HepG2 (cell line): ENCODE measurements at regions not wholly inside any gene's neighbourhood (a gene's known extent, or its start where the extent isn't known, plus 50 kb on each side); places are given as distances from the start of the nearest gene placed in this dataset.

Experiments
- ATAC-seq: fragments of 200-7000 bp; cut with Tn5 transposase; 3 replicates; pipeline ENCODE4 v1.9.1; 2020; ENCODE audit warnings: mild to moderate bottlenecking, moderate library complexity
- BruUV-seq: library from RNA; stranded (reverse); fragments of 400-500 nt; replicated peaks from 2 replicates; lab custom pipeline; 2021; lab: Mats Ljungman, UMichigan
- CTCF ChIA-PET: fragments of 300-600 bp; formaldehyde crosslinking; extraction: SDS; loops from one replicate; lab custom pipeline; 2021; ENCODE audit warnings: low total read pairs, inconsistent platforms, low intra/inter-chr PET ratio; lab: Yijun Ruan, JAX
- POLR2A ChIA-PET: fragments of 350-600 bp; sonication (Branson Sonifier 250); formaldehyde crosslinking; loops from one replicate; lab custom pipeline; 2020; ENCODE audit warnings: antibody characterized with exemption, inconsistent platforms; lab: Yijun Ruan, JAX
- DNase-seq: peaks from one replicate; pipeline ENCODE4 v3.0.0-alpha.2; 2015; ENCODE audit warnings: low spot score
- FAIRE-seq: peaks from 3 replicates; lab custom pipeline; 2011; peaks lifted over from hg19 to GRCh38; lab: Jason Lieb, UNC
- H2AFZ ChIP-seq: one replicate; pipeline ENCODE4 v1.6.1; 2011; ENCODE audit warnings: low read length, inconsistent platforms
- H3K27ac ChIP-seq: fragments of 300-600 bp; 3 replicates; pipeline ENCODE4 v1.8.0; 2011; ENCODE audit warnings: mixed run types, mild to moderate bottlenecking, mixed read lengths, low read length, inconsistent platforms; ENCODE audit not compliant: insufficient read depth; ENCODE audit errors: extremely low read length
- H3K27me3 ChIP-seq, 2 experiments: fragments of 200-600 bp in 1 of 2; 2 replicates in 1 of 2; 3 replicates in 1 of 2; pipeline versions ENCODE4 v1.6.0 to v1.8.0; 2011; ENCODE audit warnings: low read length in 2 of 2, mild to moderate bottlenecking in 2 of 2, moderate library complexity in 2 of 2, inconsistent platforms in 1 of 2; ENCODE audit not compliant: insufficient read depth in 2 of 2, control insufficient read depth in 1 of 2
- H3K36me3 ChIP-seq, 2 experiments: fragments of 200-600 bp in 1 of 2; replicated peaks in 1 of 2; 2 replicates in 1 of 2; 3 replicates in 1 of 2; pipeline versions ENCODE4 v1.5.1 to v1.8.0; 2011; ENCODE audit warnings: low read length in 2 of 2, inconsistent platforms in 1 of 2; ENCODE audit not compliant: insufficient read depth in 2 of 2, control insufficient read depth in 1 of 2
- H3K4me1 ChIP-seq: 2 replicates; pipeline ENCODE4 v1.5.1; 2012; ENCODE audit warnings: low read length, inconsistent platforms; ENCODE audit not compliant: insufficient read depth
- H3K4me2 ChIP-seq: 2 replicates; pipeline ENCODE4 v1.6.0; 2011; ENCODE audit warnings: low read depth, low read length, inconsistent platforms
- H3K4me3 ChIP-seq, 3 experiments: fragments of 200-600 bp in 1 of 3; sonication (generic), shearing (Covaris generic) in 1 of 3; replicated peaks in 1 of 3; 2 replicates each; pipeline ENCODE4 v1.5.1; 2011 to 2016; ENCODE audit warnings: low read length in 3 of 3, inconsistent platforms in 2 of 3, low read depth in 2 of 3, mild to moderate bottlenecking in 2 of 3, control low read depth in 1 of 3, mixed read lengths in 1 of 3; ENCODE audit not compliant: insufficient read depth in 1 of 3
- H3K79me2 ChIP-seq: one replicate; pipeline ENCODE4 v1.6.1; 2011; ENCODE audit warnings: low read length, inconsistent platforms; ENCODE audit not compliant: insufficient read depth
- H3K9ac ChIP-seq: 2 replicates; pipeline ENCODE4 v1.6.0; 2011; ENCODE audit warnings: mild to moderate bottlenecking, low read depth, low read length, inconsistent platforms; ENCODE audit not compliant: insufficient read depth
- H3K9me3 ChIP-seq: 2 replicates; pipeline ENCODE4 v1.5.1; 2012; ENCODE audit warnings: mild to moderate bottlenecking, low read length
- H4K20me1 ChIP-seq: 2 replicates; pipeline ENCODE4 v1.6.0; 2011; ENCODE audit warnings: inconsistent platforms, mild to moderate bottlenecking, low read length, moderate library complexity; ENCODE audit not compliant: insufficient read depth
- GABPA ChIP-seq, 2 experiments: IDR thresholded peaks; 2 replicates each; pipeline ENCODE4 v1.6.1; 2011 to 2016; ENCODE audit warnings: low read depth in 2 of 2, low read length in 1 of 2, missing biosample characterization in 1 of 2, missing genetic modification characterization in 1 of 2
- GLI4 ChIP-seq: sonication (generic); formaldehyde crosslinking; IDR thresholded peaks from 2 replicates; pipeline ENCODE4 v1.5.1; 2020; ENCODE audit warnings: missing genetic modification reagents, mild to moderate bottlenecking, moderate library complexity, borderline replicate concordance
- IKZF4 ChIP-seq: sonication (generic); formaldehyde crosslinking; IDR thresholded peaks from 2 replicates; pipeline ENCODE4 v1.5.1; 2020; ENCODE audit warnings: borderline replicate concordance, mild to moderate bottlenecking, low read depth, missing genetic modification reagents; ENCODE audit errors: not compliant biosample characterization
- KDM4B ChIP-seq: sonication (generic); formaldehyde crosslinking; IDR thresholded peaks from 2 replicates; pipeline ENCODE4 v1.4.0; 2020; ENCODE audit warnings: missing genetic modification reagents
- KLF12 ChIP-seq: sonication (generic); formaldehyde crosslinking; IDR thresholded peaks from 2 replicates; pipeline ENCODE4 v1.4.0; 2020; ENCODE audit warnings: missing genetic modification reagents, borderline replicate concordance
- NCOA1 ChIP-seq: sonication (generic); formaldehyde crosslinking; IDR thresholded peaks from 2 replicates; pipeline ENCODE4 v1.9.0; 2021; ENCODE audit warnings: missing genetic modification reagents
- SP5 ChIP-seq: IDR thresholded peaks from 2 replicates; pipeline ENCODE4 v1.6.1; 2016; ENCODE audit warnings: low read depth, borderline replicate concordance
- SYNCRIP ChIP-seq: fragments of 200-400 bp; formaldehyde crosslinking; IDR thresholded peaks from 2 replicates; pipeline ENCODE4 v1.6.1; 2018; ENCODE audit warnings: mild to moderate bottlenecking, low read depth, low read length; ENCODE audit not compliant: insufficient read depth
- TCF7 ChIP-seq: sonication (generic); IDR thresholded peaks from 2 replicates; pipeline ENCODE4 v1.6.1; 2016; ENCODE audit warnings: antibody characterized with exemption, low read depth
- ZNF460 ChIP-seq: sonication (generic); formaldehyde crosslinking; IDR thresholded peaks from 2 replicates; pipeline ENCODE4 v1.5.1; 2020; ENCODE audit warnings: missing genetic modification reagents, mild to moderate bottlenecking, borderline replicate concordance
- ZNF501 ChIP-seq: sonication (generic); formaldehyde crosslinking; IDR thresholded peaks from 2 replicates; pipeline ENCODE4 v1.5.1; 2020; ENCODE audit warnings: mild to moderate bottlenecking, moderate library complexity, missing genetic modification reagents
- ZNF552 ChIP-seq: sonication (generic); formaldehyde crosslinking; IDR thresholded peaks from 2 replicates; pipeline ENCODE4 v1.9.0; 2022; ENCODE audit warnings: missing genetic modification reagents, mild to moderate bottlenecking, borderline replicate concordance
- in situ Hi-C: cut with HindIII; loops from 2 replicates; pipeline ENCODE4 v1.10.0; 2017; ENCODE audit warnings: low pct_unique_long_range_greater_than_20kb; ENCODE audit not compliant: extremely low pct_ligation_motif_present
- intact Hi-C: fragments of 100-400 bp; cut with micrococcal nuclease; formaldehyde crosslinking; loops from one replicate; pipeline ENCODE4 v1.10.0; 2022; ENCODE audit not compliant: unreplicated experiment
- TF ChIP-seq, protein P1 (sequence below): sonication (generic); formaldehyde crosslinking; IDR thresholded peaks from 2 replicates; pipeline ENCODE4 v1.4.0; 2020; ENCODE audit warnings: mild to moderate bottlenecking, missing genetic modification reagents
- TF ChIP-seq, protein P2 (sequence below): sonication (generic); formaldehyde crosslinking; IDR thresholded peaks from 2 replicates; pipeline ENCODE4 v1.9.0; 2022; ENCODE audit warnings: missing genetic modification reagents, mild to moderate bottlenecking, borderline replicate concordance
- TF ChIP-seq, protein P3 (sequence below): IDR thresholded peaks from 2 replicates; pipeline ENCODE4 v1.6.1; 2012; ENCODE audit warnings: low read depth, low read length, improper control_type of control experiment
- TF ChIP-seq, protein P4 (sequence below): IDR thresholded peaks from 2 replicates; pipeline ENCODE4 v1.6.1; 2016; ENCODE audit warnings: missing biosample characterization, missing genetic modification reagents, low read depth

DNA sequence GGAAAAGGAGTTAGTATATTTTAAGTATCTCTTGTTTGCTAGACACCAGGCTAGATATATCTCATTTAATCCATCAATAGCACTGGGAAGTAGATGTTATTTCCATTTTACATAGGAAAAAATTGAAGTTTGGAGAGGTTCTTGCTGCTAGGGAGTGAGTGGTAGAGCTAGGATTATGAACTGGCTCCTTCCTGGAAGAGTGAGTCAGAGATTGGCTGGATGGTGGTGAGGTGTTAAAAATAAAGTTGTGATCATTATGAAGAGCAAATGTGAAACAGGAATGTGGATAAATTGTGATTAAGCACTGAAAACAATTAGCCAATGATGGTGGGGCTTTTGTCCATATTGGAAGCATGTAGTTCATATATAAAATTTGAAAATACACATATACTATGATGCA is 234.2 kb downstream of the WNT5A start:
- in situ Hi-C loops: no loop called here

More for the DNA sequence above, 234.2 kb downstream of the WNT5A start:
- Histone ChIP-seq H3K4me2 (no peak overlapping the region), H3K36me3 (no peaks in the 10 kb centered on the region), H3K4me1 (no peaks in the 10 kb centered on the region), H2AFZ (no peak overlapping the region), H3K79me2 (no peaks in the 10 kb centered on the region), H4K20me1 (no peaks in the 10 kb centered on the region), H3K27ac (no peak overlapping the region), H3K9me3 (peaks cover 5% of the 10 kb centered on the region; the same call in 1 of the 2 replicates), H3K4me3 (no peak overlapping the region), H3K27me3 (no peaks in the 10 kb centered on the region; a peak in 1 of 5 replicates), H3K9ac (no peak overlapping the region)
- ATAC-seq (no peak), DNase-seq (no peak), FAIRE-seq (no peak)
- no TSS peak for BruUV-seq
- TF ChIP-seq IKZF4 (CRISPR knock-in tag) (no peak), NCOA1 (no peak), SYNCRIP (no peak), GLI4 (CRISPR knock-in tag) (no peak), TCF7 (no peak), SP5 (CRISPR knock-in tag) (no peak), ZNF552 (CRISPR knock-in tag) (no peak), ZNF460 (CRISPR knock-in tag) (no peak), KLF12 (no peak), ZNF501 (no peak), KDM4B (no peak), GABPA (IDR thresholded peaks at IDR 0.05; ENCODE audit: low read depth, low read length) (no peak), GABPA (CRISPR knock-in tag; IDR thresholded peaks at IDR 0.05; ENCODE audit: low read depth) (no peak)
- TF ChIP-seq, protein P1, sequence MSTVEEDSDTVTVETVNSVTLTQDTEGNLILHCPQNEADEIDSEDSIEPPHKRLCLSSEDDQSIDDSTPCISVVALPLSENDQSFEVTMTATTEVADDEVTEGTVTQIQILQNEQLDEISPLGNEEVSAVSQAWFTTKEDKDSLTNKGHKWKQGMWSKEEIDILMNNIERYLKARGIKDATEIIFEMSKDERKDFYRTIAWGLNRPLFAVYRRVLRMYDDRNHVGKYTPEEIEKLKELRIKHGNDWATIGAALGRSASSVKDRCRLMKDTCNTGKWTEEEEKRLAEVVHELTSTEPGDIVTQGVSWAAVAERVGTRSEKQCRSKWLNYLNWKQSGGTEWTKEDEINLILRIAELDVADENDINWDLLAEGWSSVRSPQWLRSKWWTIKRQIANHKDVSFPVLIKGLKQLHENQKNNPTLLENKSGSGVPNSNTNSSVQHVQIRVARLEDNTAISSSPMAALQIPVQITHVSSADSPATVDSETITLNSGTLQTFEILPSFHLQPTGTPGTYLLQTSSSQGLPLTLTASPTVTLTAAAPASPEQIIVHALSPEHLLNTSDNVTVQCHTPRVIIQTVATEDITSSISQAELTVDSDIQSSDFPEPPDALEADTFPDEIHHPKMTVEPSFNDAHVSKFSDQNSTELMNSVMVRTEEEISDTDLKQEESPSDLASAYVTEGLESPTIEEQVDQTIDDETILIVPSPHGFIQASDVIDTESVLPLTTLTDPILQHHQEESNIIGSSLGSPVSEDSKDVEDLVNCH (CRISPR knock-in tag): no peak
- TF ChIP-seq, protein P2, sequence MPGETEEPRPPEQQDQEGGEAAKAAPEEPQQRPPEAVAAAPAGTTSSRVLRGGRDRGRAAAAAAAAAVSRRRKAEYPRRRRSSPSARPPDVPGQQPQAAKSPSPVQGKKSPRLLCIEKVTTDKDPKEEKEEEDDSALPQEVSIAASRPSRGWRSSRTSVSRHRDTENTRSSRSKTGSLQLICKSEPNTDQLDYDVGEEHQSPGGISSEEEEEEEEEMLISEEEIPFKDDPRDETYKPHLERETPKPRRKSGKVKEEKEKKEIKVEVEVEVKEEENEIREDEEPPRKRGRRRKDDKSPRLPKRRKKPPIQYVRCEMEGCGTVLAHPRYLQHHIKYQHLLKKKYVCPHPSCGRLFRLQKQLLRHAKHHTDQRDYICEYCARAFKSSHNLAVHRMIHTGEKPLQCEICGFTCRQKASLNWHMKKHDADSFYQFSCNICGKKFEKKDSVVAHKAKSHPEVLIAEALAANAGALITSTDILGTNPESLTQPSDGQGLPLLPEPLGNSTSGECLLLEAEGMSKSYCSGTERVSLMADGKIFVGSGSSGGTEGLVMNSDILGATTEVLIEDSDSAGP (CRISPR knock-in tag): no peak
- TF ChIP-seq, protein P3, sequence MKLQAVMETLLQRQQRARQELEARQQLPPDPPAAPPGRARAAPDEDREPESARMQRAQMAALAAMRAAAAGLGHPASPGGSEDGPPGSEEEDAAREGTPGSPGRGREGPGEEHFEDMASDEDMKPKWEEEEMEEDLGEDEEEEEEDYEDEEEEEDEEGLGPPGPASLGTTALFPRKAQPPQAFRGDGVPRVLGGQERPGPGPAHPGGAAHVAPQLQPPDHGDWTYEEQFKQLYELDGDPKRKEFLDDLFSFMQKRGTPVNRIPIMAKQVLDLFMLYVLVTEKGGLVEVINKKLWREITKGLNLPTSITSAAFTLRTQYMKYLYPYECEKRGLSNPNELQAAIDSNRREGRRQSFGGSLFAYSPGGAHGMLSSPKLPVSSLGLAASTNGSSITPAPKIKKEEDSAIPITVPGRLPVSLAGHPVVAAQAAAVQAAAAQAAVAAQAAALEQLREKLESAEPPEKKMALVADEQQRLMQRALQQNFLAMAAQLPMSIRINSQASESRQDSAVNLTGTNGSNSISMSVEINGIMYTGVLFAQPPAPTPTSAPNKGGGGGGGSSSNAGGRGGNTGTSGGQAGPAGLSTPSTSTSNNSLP: no peak
- TF ChIP-seq, protein P4, sequence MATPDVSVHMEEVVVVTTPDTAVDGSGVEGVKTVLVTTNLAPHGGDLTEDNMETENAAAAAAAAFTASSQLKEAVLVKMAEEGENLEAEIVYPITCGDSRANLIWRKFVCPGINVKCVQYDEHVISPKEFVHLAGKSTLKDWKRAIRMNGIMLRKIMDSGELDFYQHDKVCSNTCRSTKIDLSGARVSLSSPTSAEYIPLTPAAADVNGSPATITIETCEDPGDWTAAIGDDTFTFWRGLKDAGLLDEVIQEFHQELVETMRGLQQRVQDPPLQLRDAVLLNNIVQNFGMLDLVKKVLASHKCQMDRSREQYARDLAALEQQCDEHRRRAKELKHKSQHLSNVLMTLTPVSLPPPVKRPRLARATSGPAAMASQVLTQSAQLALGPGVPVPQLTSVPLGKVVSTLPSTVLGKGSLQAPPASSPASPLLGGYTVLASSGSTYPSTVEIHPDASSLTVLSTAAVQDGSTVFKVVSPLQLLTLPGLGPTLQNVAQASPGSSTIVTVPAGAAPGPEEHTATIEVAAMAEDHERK (CRISPR knock-in tag): no peak
- CTCF ChIA-PET: no interaction called here
- POLR2A ChIA-PET: no interaction called here
- intact Hi-C loops: no loop called here
